Peyer's patch (tissue), 4 donors: ENCODE measurements at regions not wholly inside any gene's neighbourhood (a gene's known extent, or its start where the extent isn't known, plus 50 kb on each side); places are given as distances from the start of the nearest gene placed in this dataset.

Source experiments
- DNase-seq, 3 donors: peaks; one replicate each; pipeline ENCODE4 v3.0.0-alpha.2; 2017 to 2019
- H3K27ac ChIP-seq, 4 donors: fragments of 200-600 bp; sonication (generic); one replicate each; pipeline ENCODE4 v1.5.1; 2016 to 2019
- H3K27me3 ChIP-seq, 2 donors: fragments of 200-600 bp; sonication (generic); one replicate each; pipeline ENCODE4 v1.5.1; 2019
- H3K36me3 ChIP-seq, 3 donors: fragments of 200-600 bp; sonication (generic); one replicate each; pipeline ENCODE4 v1.5.1; 2016 to 2019
- H3K4me1 ChIP-seq, 4 donors: fragments of 200-600 bp; sonication (generic); one replicate each; pipeline ENCODE4 v1.5.1; 2016 to 2019
- H3K4me3 ChIP-seq, 4 donors: fragments of 200-600 bp; sonication (generic); 1 replicate in 3 of 4; 2 replicates in 1 of 4; pipeline ENCODE4 v1.5.1; 2016 to 2019; ENCODE audit warnings: mild to moderate bottlenecking in 1 of 4
- H3K9me3 ChIP-seq, 4 donors: fragments of 200-600 bp; sonication (generic); one replicate each; pipeline ENCODE4 v1.5.1; 2016 to 2019; ENCODE audit warnings: mild to moderate bottlenecking in 1 of 4
- POLR2A ChIP-seq, 2 donors: fragments of 450-650 bp; IDR thresholded peaks; one replicate each; pipeline ENCODE4 v1.5.1; 2017; ENCODE audit warnings: antibody characterized with exemption in 2 of 2, mild to moderate bottlenecking in 2 of 2, moderate library complexity in 2 of 2
- TF ChIP-seq, protein P1 (sequence below), 6 experiments: fragments of 450-650 bp in 4 of 6; fragments of 200-600 bp in 2 of 6; sonication (generic) in 1 of 6; IDR thresholded peaks; one replicate each; pipeline ENCODE4 v1.5.1; 2017 to 2019; ENCODE audit warnings: antibody characterized with exemption in 6 of 6, mild to moderate bottlenecking in 3 of 6, moderate library complexity in 1 of 6

DNA sequence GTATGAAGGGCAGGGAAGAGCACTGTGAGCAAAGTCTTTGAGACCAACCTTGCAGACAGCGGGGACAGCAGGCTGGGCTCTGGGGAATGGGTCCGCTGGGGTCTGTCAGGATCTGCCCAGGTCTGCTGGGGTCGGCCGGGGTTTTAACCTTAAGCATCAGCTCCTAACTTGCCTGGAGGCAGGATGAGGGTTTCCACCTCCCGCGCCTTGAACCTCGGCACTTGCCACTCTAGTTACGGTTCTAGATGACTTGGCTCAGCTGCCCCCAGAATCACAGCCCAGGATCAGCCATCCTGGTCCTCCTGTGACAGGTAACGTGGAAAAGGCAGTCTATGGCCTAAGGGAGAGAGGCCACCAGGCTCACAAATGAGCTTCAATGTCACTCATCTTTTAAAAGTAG, 50.4 kb upstream of the CACUL1 start:
- no peaks in the 10 kb centered on the region for H3K4me1 ChIP-seq
- TF ChIP-seq POLR2A (IDR thresholded peaks at IDR 0.05): no peak
- TF ChIP-seq, protein P1, sequence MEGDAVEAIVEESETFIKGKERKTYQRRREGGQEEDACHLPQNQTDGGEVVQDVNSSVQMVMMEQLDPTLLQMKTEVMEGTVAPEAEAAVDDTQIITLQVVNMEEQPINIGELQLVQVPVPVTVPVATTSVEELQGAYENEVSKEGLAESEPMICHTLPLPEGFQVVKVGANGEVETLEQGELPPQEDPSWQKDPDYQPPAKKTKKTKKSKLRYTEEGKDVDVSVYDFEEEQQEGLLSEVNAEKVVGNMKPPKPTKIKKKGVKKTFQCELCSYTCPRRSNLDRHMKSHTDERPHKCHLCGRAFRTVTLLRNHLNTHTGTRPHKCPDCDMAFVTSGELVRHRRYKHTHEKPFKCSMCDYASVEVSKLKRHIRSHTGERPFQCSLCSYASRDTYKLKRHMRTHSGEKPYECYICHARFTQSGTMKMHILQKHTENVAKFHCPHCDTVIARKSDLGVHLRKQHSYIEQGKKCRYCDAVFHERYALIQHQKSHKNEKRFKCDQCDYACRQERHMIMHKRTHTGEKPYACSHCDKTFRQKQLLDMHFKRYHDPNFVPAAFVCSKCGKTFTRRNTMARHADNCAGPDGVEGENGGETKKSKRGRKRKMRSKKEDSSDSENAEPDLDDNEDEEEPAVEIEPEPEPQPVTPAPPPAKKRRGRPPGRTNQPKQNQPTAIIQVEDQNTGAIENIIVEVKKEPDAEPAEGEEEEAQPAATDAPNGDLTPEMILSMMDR (IDR thresholded peaks at IDR 0.05): no peak
- H3K4me3 ChIP-seq: no peak overlapping the region
- no peak for DNase-seq
- no peaks in the 10 kb centered on the region for H3K27me3 ChIP-seq
- H3K36me3 ChIP-seq: no peaks in the 10 kb centered on the region
- no peak overlapping the region for H3K27ac ChIP-seq
- H3K9me3 ChIP-seq: no peaks in the 10 kb centered on the region

DNA sequence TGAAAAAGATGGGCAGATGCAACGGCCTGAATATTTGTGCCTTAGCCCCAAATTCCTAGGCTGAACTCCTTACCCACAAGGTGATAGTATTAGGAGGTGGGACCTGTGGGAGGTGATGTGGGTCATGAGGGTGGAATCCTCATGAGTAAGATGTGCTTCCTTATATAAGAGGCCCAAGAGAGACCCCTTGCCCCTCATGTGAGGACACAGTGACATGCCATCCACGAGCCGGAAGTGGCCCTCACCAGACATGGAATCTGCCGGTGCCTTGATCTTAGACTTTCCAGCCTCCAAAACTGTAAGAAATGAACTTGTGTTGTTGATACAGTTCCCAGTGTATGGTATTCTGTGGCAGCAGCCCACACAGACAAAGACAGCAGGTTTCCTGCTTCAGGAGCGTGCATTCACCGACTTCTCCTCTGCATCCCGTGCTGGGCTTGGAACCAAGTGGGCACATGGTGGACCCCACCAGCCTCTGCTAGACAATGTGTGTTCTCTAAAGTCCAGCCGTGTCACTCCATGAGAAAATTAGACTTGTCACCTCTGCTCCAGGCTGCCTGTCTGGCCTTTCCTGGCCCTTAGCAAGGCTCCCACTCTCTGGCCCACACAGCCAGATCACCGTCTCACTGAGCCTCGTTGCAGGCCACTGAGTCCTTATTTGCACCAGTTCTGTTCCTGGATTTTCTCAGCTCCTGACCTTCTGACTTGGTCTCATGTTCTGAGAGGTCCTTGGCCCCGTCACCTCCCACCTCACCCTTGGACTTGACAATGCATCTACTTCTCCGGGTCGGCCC, 52.9 kb upstream of the CACUL1 start:
- no peak for TF ChIP-seq POLR2A (IDR thresholded peaks at IDR 0.05)
- TF ChIP-seq, protein P1 (IDR thresholded peaks at IDR 0.05): no peak
- no peaks in the 10 kb centered on the region for H3K4me1 ChIP-seq
- H3K27me3 ChIP-seq: no peaks in the 10 kb centered on the region
- no peak overlapping the region for H3K27ac ChIP-seq
- no peaks in the 10 kb centered on the region for H3K36me3 ChIP-seq
- no peak overlapping the region for H3K4me3 ChIP-seq
- H3K9me3 ChIP-seq: no peaks in the 10 kb centered on the region
- DNase-seq: no peak

DNA sequence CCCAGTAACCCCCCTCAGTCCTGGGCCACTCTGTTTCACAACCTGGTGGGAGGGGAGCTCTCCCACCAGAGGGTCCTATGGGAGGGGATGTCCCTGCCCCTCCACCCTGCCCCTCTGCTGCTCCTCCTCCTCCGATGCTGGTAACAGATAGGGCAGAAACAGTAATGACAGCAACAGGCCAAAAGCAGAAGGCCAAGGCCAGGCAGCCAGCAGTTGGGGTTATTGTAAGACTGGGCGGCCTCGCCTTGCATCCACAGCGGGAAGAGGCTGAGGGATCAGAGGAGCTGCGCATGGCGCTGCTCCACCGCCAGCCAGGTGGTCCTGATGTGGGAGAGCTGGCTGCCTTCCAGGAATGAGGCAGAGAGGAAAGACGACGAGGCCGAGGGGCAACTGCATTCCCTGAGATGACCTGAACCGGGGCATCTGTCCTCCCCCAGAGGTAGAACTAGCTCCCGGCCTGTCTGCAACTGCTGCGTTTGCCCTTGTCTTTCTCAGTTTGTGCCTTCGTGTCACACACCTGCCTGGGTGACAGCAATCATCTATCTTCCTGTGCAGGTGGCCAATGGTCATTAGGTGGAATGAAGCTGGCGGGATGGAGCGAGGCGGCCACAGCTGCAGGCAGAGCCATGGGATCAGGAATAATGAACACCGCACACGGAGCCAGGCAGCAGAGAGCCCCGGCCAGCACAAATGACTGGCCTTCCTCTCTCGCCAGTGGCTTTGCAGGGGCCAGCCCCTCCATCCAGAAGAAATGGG, 54.0 kb upstream of the CACUL1 start:
- DNase-seq: no peak
- Histone ChIP-seq H3K36me3 (no peaks in the 10 kb centered on the region), H3K27me3 (no peaks in the 10 kb centered on the region), H3K4me1 (no peaks in the 10 kb centered on the region), H3K4me3 (no peak overlapping the region), H3K27ac (no peak overlapping the region), H3K9me3 (no peaks in the 10 kb centered on the region)
- TF ChIP-seq POLR2A (IDR thresholded peaks at IDR 0.05): no peak
- TF ChIP-seq, protein P1 (IDR thresholded peaks at IDR 0.05): no peak

DNA sequence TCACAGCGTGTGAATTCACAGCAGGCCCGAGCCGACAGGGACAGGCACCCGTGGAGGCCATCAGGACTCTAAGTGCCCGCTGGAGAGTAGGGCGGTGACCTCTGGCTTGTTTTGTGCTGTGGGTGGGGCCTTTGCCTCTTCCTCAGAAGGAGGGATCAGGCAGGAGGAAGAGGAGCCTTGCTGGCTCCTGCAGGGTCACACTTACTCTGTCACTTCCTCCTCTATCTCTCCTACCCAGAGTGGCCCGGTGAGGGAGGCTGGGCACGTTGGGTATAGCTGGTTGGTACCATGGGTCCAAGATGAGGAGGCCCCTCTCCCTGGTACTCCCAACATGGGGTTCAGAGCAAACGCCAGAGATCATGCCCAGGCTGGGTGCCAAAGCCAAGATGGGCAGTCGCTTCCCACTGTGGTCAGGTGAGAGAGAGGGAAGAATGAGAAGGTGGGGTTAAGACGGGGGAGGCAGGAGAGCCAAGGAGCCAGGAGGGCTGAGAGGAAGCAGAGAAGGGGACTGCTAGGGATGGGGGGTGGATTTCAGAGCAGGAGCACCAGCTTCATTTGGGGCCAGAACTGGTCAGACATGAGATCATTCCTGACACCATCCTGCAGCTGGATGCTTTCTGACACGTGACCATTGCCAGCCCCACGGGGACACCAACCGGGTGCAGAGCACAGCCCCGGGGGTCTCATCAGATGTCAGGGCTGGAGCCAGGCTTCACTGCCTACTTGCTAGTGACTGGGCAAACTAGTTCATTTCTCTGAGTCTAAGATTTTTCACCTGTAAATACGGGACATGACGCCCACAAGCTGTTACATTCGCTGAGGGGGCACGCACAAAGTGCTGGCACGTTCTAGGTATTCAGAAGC, 54.8 kb upstream of the CACUL1 start:
- no peak for TF ChIP-seq POLR2A (IDR thresholded peaks at IDR 0.05)
- TF ChIP-seq, protein P1 (IDR thresholded peaks at IDR 0.05): no peak
- no peak overlapping the region for H3K4me3 ChIP-seq
- H3K4me1 ChIP-seq: no peaks in the 10 kb centered on the region
- H3K27me3 ChIP-seq: no peaks in the 10 kb centered on the region
- no peak for DNase-seq
- H3K36me3 ChIP-seq: no peaks in the 10 kb centered on the region
- no peak overlapping the region for H3K27ac ChIP-seq
- no peaks in the 10 kb centered on the region for H3K9me3 ChIP-seq

DNA sequence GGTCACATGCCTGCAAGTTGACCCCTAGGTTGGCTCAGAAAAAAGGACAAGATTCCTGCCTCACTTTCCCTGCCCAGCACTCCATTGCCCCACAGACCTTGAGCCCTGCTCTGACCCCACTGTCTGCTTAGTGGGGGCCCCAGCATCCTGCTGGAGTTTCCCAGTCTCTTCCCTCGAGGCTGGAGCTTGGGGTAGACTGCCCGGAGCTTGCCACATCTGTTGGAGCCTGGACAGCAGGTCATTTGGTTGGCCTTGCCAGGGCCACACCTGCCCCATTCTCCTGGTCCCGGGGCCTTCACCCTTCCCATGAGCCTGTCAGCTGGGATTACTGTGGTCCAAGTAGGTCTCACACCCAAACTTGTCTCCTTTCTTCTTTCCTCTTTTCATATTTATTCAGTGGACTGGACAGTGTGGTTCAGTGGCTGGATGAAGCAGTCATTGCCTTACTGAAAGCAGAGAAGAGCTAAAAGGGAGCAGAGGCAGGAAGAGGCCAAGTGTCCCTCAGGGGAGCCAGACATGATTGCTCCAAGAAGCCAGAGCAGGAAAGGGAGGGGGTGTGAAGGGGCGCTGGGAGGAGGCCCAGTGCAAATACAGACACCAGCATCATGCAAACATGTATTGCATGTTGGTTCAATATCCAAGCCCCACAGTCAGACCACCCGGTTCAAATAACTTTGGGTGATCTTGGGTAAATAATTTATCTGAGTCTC, 56.2 kb upstream of the CACUL1 start:
- Histone ChIP-seq H3K4me3 (no peak overlapping the region), H3K4me1 (no peaks in the 10 kb centered on the region), H3K36me3 (no peaks in the 10 kb centered on the region), H3K27me3 (no peaks in the 10 kb centered on the region), H3K27ac (no peak overlapping the region), H3K9me3 (no peaks in the 10 kb centered on the region)
- TF ChIP-seq, protein P1 (IDR thresholded peaks at IDR 0.05): no peak
- no peak for TF ChIP-seq POLR2A (IDR thresholded peaks at IDR 0.05)
- DNase-seq: no peak
